Loucy (cell line): ENCODE measurements at regions not wholly inside any gene's neighbourhood (a gene's known extent, or its start where the extent isn't known, plus 50 kb on each side); places are given as distances from the start of the nearest gene placed in this dataset.

ENCODE experiments used
- EZH2phosphoT487 ChIP-seq: fragments of 200-600 bp; IDR thresholded peaks from 2 replicates; pipeline ENCODE4 v1.6.1; 2018; ENCODE audit warnings: antibody characterized with exemption, mild to moderate bottlenecking, moderate library complexity, borderline replicate concordance
- TF ChIP-seq, protein P1 (sequence below): fragments of 200-600 bp; sonication (generic); conservative IDR thresholded peaks from 2 replicates; pipeline ENCODE4 v1.5.1; 2014; ENCODE audit warnings: mild to moderate bottlenecking, antibody characterized with exemption, low read length

- no peak for TF ChIP-seq EZH2phosphoT487
- TF ChIP-seq, protein P1, sequence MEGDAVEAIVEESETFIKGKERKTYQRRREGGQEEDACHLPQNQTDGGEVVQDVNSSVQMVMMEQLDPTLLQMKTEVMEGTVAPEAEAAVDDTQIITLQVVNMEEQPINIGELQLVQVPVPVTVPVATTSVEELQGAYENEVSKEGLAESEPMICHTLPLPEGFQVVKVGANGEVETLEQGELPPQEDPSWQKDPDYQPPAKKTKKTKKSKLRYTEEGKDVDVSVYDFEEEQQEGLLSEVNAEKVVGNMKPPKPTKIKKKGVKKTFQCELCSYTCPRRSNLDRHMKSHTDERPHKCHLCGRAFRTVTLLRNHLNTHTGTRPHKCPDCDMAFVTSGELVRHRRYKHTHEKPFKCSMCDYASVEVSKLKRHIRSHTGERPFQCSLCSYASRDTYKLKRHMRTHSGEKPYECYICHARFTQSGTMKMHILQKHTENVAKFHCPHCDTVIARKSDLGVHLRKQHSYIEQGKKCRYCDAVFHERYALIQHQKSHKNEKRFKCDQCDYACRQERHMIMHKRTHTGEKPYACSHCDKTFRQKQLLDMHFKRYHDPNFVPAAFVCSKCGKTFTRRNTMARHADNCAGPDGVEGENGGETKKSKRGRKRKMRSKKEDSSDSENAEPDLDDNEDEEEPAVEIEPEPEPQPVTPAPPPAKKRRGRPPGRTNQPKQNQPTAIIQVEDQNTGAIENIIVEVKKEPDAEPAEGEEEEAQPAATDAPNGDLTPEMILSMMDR: no peak
These were observed 472.9 kb upstream of the COBL start for GRCh38 chr7:51789489-51789888.
